ENCODE measurements at regions not wholly inside any gene's neighbourhood (a gene's known extent, or its start where the extent isn't known, plus 50 kb on each side); places are given as distances from the start of the nearest gene placed in this dataset.
"Not testable (repeated sequence)": the region's sequence is repeated elsewhere in the genome, so short reads cannot be mapped to it uniquely, and the experiment has no call there.

- intact Hi-C loops (cut with micrococcal nuclease), result no loop called here
- TF ChIP-seq CTCF (IDR thresholded peaks at IDR 0.05; ENCODE audit: borderline replicate concordance), result no peak
- Histone ChIP-seq H3K4me3 (no peak overlapping the region), H3K4me1 (peaks cover 11% of the 10 kb centered on the region), H3K36me3 (no peaks in the 10 kb centered on the region), H3K27ac (replicated peaks) (no peak overlapping the region), H3K27me3 (ENCODE audit: low read depth) (no peaks in the 10 kb centered on the region), H3K9me3 (replicated peaks) (no peaks in the 10 kb centered on the region)
- DNase-seq, result no peak
These were observed 424.0 kb downstream of the RND3 start for GRCh38 chr2:150063432-150063889.

- intact Hi-C loops (cut with micrococcal nuclease), result no loop called here
- H3K9me3 ChIP-seq (replicated peaks), result no peaks in the 10 kb centered on the region
- H3K36me3 ChIP-seq, result no peaks in the 10 kb centered on the region
- no peaks in the 10 kb centered on the region for H3K27me3 ChIP-seq (ENCODE audit: low read depth)
- TF ChIP-seq CTCF (IDR thresholded peaks at IDR 0.05; ENCODE audit: borderline replicate concordance), result no peak
- DNase-seq, result no peak
- no peak overlapping the region for H3K4me3 ChIP-seq
- no peak overlapping the region for H3K27ac ChIP-seq (replicated peaks)
- peaks cover 11% of the 10 kb centered on the region for H3K4me1 ChIP-seq
These were observed 425.1 kb downstream of the RND3 start for GRCh38 chr2:150062416-150062815.

GRCh38 chr2:150060341-150060740, 427.1 kb downstream of the RND3 start:
- DNase-seq, result no peak
- Histone ChIP-seq H3K4me1 (peaks cover 11% of the 10 kb centered on the region), H3K9me3 (replicated peaks) (no peaks in the 10 kb centered on the region), H3K27me3 (ENCODE audit: low read depth) (no peaks in the 10 kb centered on the region), H3K36me3 (no peaks in the 10 kb centered on the region), H3K4me3 (no peak overlapping the region), H3K27ac (replicated peaks) (no peak overlapping the region)
- no peak for TF ChIP-seq CTCF (IDR thresholded peaks at IDR 0.05; ENCODE audit: borderline replicate concordance)
- intact Hi-C loops (cut with micrococcal nuclease), result no loop called here

- H3K4me3 ChIP-seq; intact Hi-C loops (cut with micrococcal nuclease); H3K36me3 ChIP-seq; H3K27me3 ChIP-seq (ENCODE audit: low read depth); H3K9me3 ChIP-seq (replicated peaks); DNase-seq; H3K27ac ChIP-seq (replicated peaks): not testable (repeated sequence)
- peaks cover 11% of the 10 kb centered on the region for H3K4me1 ChIP-seq
These were observed 427.8 kb downstream of the RND3 start for GRCh38 chr2:150059676-150060075.

- Histone ChIP-seq H3K4me1 (peaks cover 2% of the 10 kb centered on the region), H3K27me3 (ENCODE audit: low read depth) (no peaks in the 10 kb centered on the region), H3K36me3 (no peaks in the 10 kb centered on the region), H3K4me3 (no peak overlapping the region), H3K9me3 (replicated peaks) (no peaks in the 10 kb centered on the region), H3K27ac (replicated peaks) (no peak overlapping the region)
- no peak for TF ChIP-seq CTCF (IDR thresholded peaks at IDR 0.05; ENCODE audit: borderline replicate concordance)
- DNase-seq, result no peak
- intact Hi-C loops (cut with micrococcal nuclease), result no loop called here
These were observed 435.0 kb downstream of the RND3 start for GRCh38 chr2:150052457-150052856.

GRCh38 chr2:150051004-150051403, 436.5 kb downstream of the RND3 start:
- Histone ChIP-seq H3K36me3 (no peaks in the 10 kb centered on the region), H3K4me1 (peaks cover 2% of the 10 kb centered on the region), H3K9me3 (replicated peaks) (no peaks in the 10 kb centered on the region), H3K27ac (replicated peaks) (no peak overlapping the region), H3K4me3 (no peak overlapping the region), H3K27me3 (ENCODE audit: low read depth) (no peaks in the 10 kb centered on the region)
- DNase-seq, result no peak
- intact Hi-C loops (cut with micrococcal nuclease), result no loop called here
- TF ChIP-seq CTCF (IDR thresholded peaks at IDR 0.05; ENCODE audit: borderline replicate concordance), result no peak
